Fibroblast of lung (primary cell): ENCODE measurements at regions not wholly inside any gene's neighbourhood (a gene's known extent, or its start where the extent isn't known, plus 50 kb on each side); places are given as distances from the start of the nearest gene placed in this dataset.

Experiments used
- DNase-seq, 2 donors: peaks; one replicate each; pipeline versions ENCODE4 v3.0.0 to v3.0.0-alpha.2; 2010; ENCODE audit warnings: low read depth in 2 of 2
- H2AFZ ChIP-seq: 2 replicates; pipeline ENCODE4 v1.5.1; 2012; ENCODE audit warnings: low read length, control low read depth, inconsistent platforms
- H3K27ac ChIP-seq: 2 replicates; pipeline ENCODE4 v1.5.1; 2011; ENCODE audit warnings: low read length, control low read depth; ENCODE audit not compliant: insufficient read depth
- H3K27me3 ChIP-seq: 2 replicates; pipeline ENCODE4 v1.5.1; 2011; ENCODE audit warnings: mild to moderate bottlenecking, low read length; ENCODE audit not compliant: control insufficient read depth, insufficient read depth
- H3K36me3 ChIP-seq: 2 replicates; pipeline ENCODE4 v1.5.1; 2011; ENCODE audit warnings: low read length; ENCODE audit not compliant: control insufficient read depth, insufficient read depth
- H3K4me1 ChIP-seq: 2 replicates; pipeline ENCODE4 v1.5.1; 2011; ENCODE audit warnings: low read length; ENCODE audit not compliant: control insufficient read depth, insufficient read depth; ENCODE audit errors: extremely low read depth
- H3K4me2 ChIP-seq: 2 replicates; pipeline ENCODE4 v1.5.1; 2011; ENCODE audit warnings: low read length, control low read depth; ENCODE audit not compliant: insufficient read depth; ENCODE audit errors: extremely low read depth
- H3K4me3 ChIP-seq, 4 experiments: fragments of 200-600 bp in 1 of 4; sonication (generic) in 1 of 4; replicated peaks in 1 of 4; 2 replicates each; pipeline ENCODE4 v1.5.1; 2011 to 2016; ENCODE audit warnings: low read length in 4 of 4, low read depth in 3 of 4, mild to moderate bottlenecking in 3 of 4, control low read depth in 2 of 4, inconsistent platforms in 1 of 4, mixed read lengths in 1 of 4; ENCODE audit not compliant: insufficient read depth in 1 of 4; ENCODE audit errors: control extremely low read depth in 1 of 4
- H3K79me2 ChIP-seq: 2 replicates; pipeline ENCODE4 v1.5.1; 2012; ENCODE audit warnings: mild to moderate bottlenecking, low read length, inconsistent platforms; ENCODE audit not compliant: control insufficient read depth, insufficient read depth
- H3K9ac ChIP-seq: 2 replicates; pipeline ENCODE4 v1.5.1; 2011; ENCODE audit warnings: mild to moderate bottlenecking, low read length, control low read depth; ENCODE audit not compliant: insufficient read depth
- H3K9me3 ChIP-seq: 2 replicates; pipeline ENCODE4 v1.5.1; 2012; ENCODE audit warnings: low read depth, low read length; ENCODE audit not compliant: control insufficient read depth, insufficient read depth
- H4K20me1 ChIP-seq: 2 replicates; pipeline ENCODE4 v1.5.1; 2011; ENCODE audit warnings: low read length; ENCODE audit not compliant: control insufficient read depth, insufficient read depth; ENCODE audit errors: extremely low read depth
- EZH2 ChIP-seq: IDR thresholded peaks from 2 replicates; pipeline ENCODE4 v1.5.1; 2012; ENCODE audit warnings: low read length, control low read depth, mild to moderate bottlenecking; ENCODE audit errors: missing control alignments
- TF ChIP-seq, protein P1 (sequence below), 2 donors: IDR thresholded peaks in 1 of 2; conservative IDR thresholded peaks in 1 of 2; 1 replicate in 1 of 2; 2 replicates in 1 of 2; pipeline ENCODE4 v1.5.1; 2011 to 2012; ENCODE audit warnings: low read length in 2 of 2, control low read depth in 1 of 2, inconsistent platforms in 1 of 2, low read depth in 1 of 2, mild to moderate bottlenecking in 1 of 2

DNA sequence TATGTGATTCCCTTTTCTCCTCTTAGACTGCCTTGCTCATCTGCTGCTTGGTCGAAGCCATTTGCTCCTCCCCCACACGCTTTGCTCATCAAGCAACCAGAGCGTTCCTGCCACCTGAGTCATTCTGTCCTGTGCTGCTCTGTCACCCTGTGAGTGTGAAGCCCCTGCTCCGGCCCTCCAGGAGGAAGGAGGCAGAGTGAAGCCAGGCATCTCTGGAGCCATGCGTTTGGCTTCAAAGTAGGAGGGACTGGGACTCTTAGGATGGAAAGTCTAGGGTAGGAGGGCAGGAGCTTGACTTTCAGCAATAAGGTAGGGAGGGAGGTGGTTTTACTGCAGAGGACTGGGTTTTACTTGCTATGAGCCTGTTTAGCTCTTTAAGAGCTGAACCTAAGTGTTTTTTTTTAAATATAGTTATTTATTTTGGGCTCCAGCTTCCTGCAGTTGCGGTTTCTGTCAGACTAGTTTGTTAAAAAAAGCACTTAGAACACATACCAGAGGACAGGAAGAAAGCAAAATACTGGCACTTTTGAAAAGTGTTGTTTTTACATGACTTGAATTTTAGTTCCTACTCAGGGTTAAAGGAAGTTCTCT lies 63.6 kb downstream of the SPINK2 start:
- Histone ChIP-seq H3K4me3 (no peak overlapping the region), H3K79me2 (no peaks in the 10 kb centered on the region), H2AFZ (peak overlapping the region; percentile 68), H4K20me1 (no peaks in the 10 kb centered on the region), H3K36me3 (no peaks in the 10 kb centered on the region), H3K4me2 (peak overlapping the region; percentile 32), H3K4me1 (peaks cover 14% of the 10 kb centered on the region), H3K27ac (peak overlapping the region; percentile 86), H3K9me3 (no peaks in the 10 kb centered on the region), H3K27me3 (no peaks in the 10 kb centered on the region), H3K9ac (no peak overlapping the region)
- DNase-seq: peak; percentile 87 to 95
- TF ChIP-seq, protein P1, sequence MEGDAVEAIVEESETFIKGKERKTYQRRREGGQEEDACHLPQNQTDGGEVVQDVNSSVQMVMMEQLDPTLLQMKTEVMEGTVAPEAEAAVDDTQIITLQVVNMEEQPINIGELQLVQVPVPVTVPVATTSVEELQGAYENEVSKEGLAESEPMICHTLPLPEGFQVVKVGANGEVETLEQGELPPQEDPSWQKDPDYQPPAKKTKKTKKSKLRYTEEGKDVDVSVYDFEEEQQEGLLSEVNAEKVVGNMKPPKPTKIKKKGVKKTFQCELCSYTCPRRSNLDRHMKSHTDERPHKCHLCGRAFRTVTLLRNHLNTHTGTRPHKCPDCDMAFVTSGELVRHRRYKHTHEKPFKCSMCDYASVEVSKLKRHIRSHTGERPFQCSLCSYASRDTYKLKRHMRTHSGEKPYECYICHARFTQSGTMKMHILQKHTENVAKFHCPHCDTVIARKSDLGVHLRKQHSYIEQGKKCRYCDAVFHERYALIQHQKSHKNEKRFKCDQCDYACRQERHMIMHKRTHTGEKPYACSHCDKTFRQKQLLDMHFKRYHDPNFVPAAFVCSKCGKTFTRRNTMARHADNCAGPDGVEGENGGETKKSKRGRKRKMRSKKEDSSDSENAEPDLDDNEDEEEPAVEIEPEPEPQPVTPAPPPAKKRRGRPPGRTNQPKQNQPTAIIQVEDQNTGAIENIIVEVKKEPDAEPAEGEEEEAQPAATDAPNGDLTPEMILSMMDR (conservative IDR thresholded peaks at IDR 0.05 in 1 of 2, IDR thresholded peaks at IDR 0.05 in 1 of 2; ENCODE audit: low read depth in 1 of 2, low read length in 2 of 2): no peak
- TF ChIP-seq EZH2: no peak

DNA sequence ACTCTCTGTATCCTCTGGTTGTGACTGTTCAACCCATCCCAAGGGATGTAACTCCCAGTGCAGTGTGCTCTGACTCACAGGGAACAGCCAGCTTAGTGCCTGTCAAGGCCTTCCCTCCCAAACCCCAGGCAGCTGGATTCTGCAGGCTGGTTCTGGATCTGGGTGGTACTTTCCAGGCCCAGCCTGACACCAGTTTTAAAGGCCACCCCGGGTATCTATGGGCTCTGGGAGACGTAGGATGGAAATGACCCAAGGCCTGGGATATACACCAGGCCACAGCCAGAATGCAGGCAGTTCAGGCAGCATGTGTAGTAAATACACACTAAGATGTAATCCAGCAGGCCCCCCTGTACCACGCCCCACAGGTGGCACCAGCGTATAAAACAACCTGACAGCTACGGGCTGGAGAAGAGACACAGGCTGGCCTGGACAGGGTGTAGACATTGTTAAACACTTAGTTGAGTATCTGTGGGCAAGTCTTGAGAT lies 64.2 kb downstream of the SPINK2 start:
- Histone ChIP-seq H3K9ac (no peak overlapping the region), H4K20me1 (no peaks in the 10 kb centered on the region), H3K4me2 (peak overlapping the region; percentile 68), H3K79me2 (no peaks in the 10 kb centered on the region), H3K9me3 (no peaks in the 10 kb centered on the region), H2AFZ (peak overlapping the region; percentile 58), H3K27me3 (no peaks in the 10 kb centered on the region), H3K4me3 (no peak overlapping the region), H3K36me3 (no peaks in the 10 kb centered on the region), H3K27ac (peak overlapping the region; percentile 86), H3K4me1 (peaks cover 14% of the 10 kb centered on the region)
- DNase-seq: peak; percentile 66 to 73
- TF ChIP-seq EZH2: no peak
- TF ChIP-seq, protein P1 (conservative IDR thresholded peaks at IDR 0.05 in 1 of 2, IDR thresholded peaks at IDR 0.05 in 1 of 2; ENCODE audit: low read depth in 1 of 2, low read length in 2 of 2): no peak

DNA sequence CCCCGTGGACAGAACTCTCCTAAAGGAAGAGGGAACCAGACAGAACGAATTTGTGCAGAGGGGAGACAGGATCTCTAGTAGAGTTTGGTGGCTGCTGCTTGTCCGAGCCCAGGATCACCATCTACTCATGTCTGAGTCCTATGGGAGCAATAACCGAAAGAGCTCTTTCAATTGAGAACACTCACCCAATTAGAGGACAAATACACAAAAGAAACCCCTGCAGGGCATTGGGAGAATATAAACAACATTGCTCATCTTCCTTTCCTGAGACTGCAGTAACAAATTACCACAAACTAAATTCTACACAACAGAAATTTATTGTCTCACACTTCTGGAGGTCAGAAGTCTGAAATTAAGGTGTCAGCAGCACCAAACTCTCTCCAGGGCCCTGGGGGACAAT lies 65.6 kb downstream of the SPINK2 start:
- peaks cover 14% of the 10 kb centered on the region for H3K4me1 ChIP-seq
- H3K4me3 ChIP-seq: no peak overlapping the region
- H2AFZ ChIP-seq: no peak overlapping the region
- no peak overlapping the region for H3K9ac ChIP-seq
- DNase-seq: no peak
- TF ChIP-seq, protein P1 (conservative IDR thresholded peaks at IDR 0.05 in 1 of 2, IDR thresholded peaks at IDR 0.05 in 1 of 2; ENCODE audit: low read depth in 1 of 2, low read length in 2 of 2): no peak
- no peak for TF ChIP-seq EZH2
- H4K20me1 ChIP-seq: no peaks in the 10 kb centered on the region
- H3K4me2 ChIP-seq: no peak overlapping the region
- no peaks in the 10 kb centered on the region for H3K9me3 ChIP-seq
- H3K36me3 ChIP-seq: no peaks in the 10 kb centered on the region
- no peaks in the 10 kb centered on the region for H3K27me3 ChIP-seq
- no peak overlapping the region for H3K27ac ChIP-seq
- no peaks in the 10 kb centered on the region for H3K79me2 ChIP-seq
